Body of pancreas (tissue), 4 donors: ENCODE measurements at regions not wholly inside any gene's neighbourhood (a gene's known extent, or its start where the extent isn't known, plus 50 kb on each side); places are given as distances from the start of the nearest gene placed in this dataset.

Experiments used
- CTCF ChIP-seq, 7 experiments: fragments of 450-650 bp in 4 of 7; fragments of 200-600 bp in 3 of 7; sonication (generic) in 3 of 7; IDR thresholded peaks; one replicate each; pipeline ENCODE4 v1.5.1; 2016 to 2019; ENCODE audit warnings: antibody characterized with exemption in 7 of 7
- POLR2A ChIP-seq, 3 donors: fragments of 450-650 bp; IDR thresholded peaks; one replicate each; pipeline ENCODE4 v1.6.1; 2016; ENCODE audit warnings: antibody characterized with exemption in 3 of 3, mild to moderate bottlenecking in 2 of 3

GRCh38 chr12:20210621-20211215, 157.6 kb upstream of the PDE3A start:
- TF ChIP-seq POLR2A (IDR thresholded peaks at IDR 0.05) (no peak), CTCF (IDR thresholded peaks at IDR 0.05) (no peak)
